Upper lobe of left lung (tissue), 6 donors: ENCODE measurements at regions not wholly inside any gene's neighbourhood (a gene's known extent, or its start where the extent isn't known, plus 50 kb on each side); places are given as distances from the start of the nearest gene placed in this dataset.
A peak's percentile ranks its signal among the peaks of the same experiment; 100 is the strongest.

Experiments used
- ATAC-seq, 2 donors: fragments of 200-7000 bp; cut with Tn5 transposase; one replicate each; pipeline ENCODE4 v1.9.1; 2022; ENCODE audit warnings: mild to moderate bottlenecking in 2 of 2, moderate library complexity in 2 of 2; ENCODE audit not compliant: low FRiP score in 2 of 2
- DNase-seq, 2 donors: peaks; one replicate each; pipeline ENCODE4 v3.0.0-alpha.2; 2019 to 2020
- H3K27ac ChIP-seq, 4 donors: fragments of 200-600 bp; sonication (generic); one replicate each; pipeline ENCODE4 v1.5.1; 2016 to 2019
- H3K27me3 ChIP-seq, 4 donors: fragments of 200-600 bp; sonication (generic); one replicate each; pipeline ENCODE4 v1.5.1; 2017 to 2019
- H3K36me3 ChIP-seq, 4 donors: fragments of 200-600 bp; sonication (generic); one replicate each; pipeline ENCODE4 v1.5.1; 2016 to 2019
- H3K4me1 ChIP-seq, 4 donors: fragments of 200-600 bp; sonication (generic); one replicate each; pipeline ENCODE4 v1.5.1; 2018 to 2019
- H3K4me3 ChIP-seq, 4 donors: fragments of 200-600 bp; sonication (generic); one replicate each; pipeline ENCODE4 v1.5.1; 2017 to 2019; ENCODE audit warnings: mild to moderate bottlenecking in 2 of 4, moderate library complexity in 1 of 4
- H3K9me3 ChIP-seq, 4 donors: fragments of 200-600 bp; sonication (generic); one replicate each; pipeline ENCODE4 v1.5.1; 2018 to 2019
- EP300 ChIP-seq, 4 donors: sonication (generic); formaldehyde crosslinking; IDR thresholded peaks; one replicate each; pipeline ENCODE4 v1.5.1; 2017; ENCODE audit warnings: antibody characterized with exemption in 4 of 4, control low read depth in 2 of 4
- POLR2A ChIP-seq, 4 donors: fragments of 450-650 bp; IDR thresholded peaks; one replicate each; pipeline ENCODE4 v1.5.1; 2016 to 2017; ENCODE audit warnings: antibody characterized with exemption in 4 of 4, mild to moderate bottlenecking in 2 of 4
- POLR2AphosphoS5 ChIP-seq, 2 donors: sonication (generic); formaldehyde crosslinking; IDR thresholded peaks; one replicate each; pipeline ENCODE4 v1.5.1; 2017; ENCODE audit warnings: antibody characterized with exemption in 2 of 2
- WGBS, 2 donors: methylation state at CpG; one replicate each; pipeline ENCODE4 v1.1.5; 2017 to 2018; 5-methylcytosine and 5-hydroxymethylcytosine counted together
- TF ChIP-seq, protein P1 (sequence below), 6 experiments: fragments of 450-650 bp in 4 of 6; fragments of 200-600 bp in 2 of 6; sonication (generic) in 2 of 6; IDR thresholded peaks; one replicate each; pipeline ENCODE4 v1.5.1; 2016 to 2019; ENCODE audit warnings: antibody characterized with exemption in 6 of 6
- donor health status: DM: no; HTN: no; CAD: no; lungs with moderate emphysema.
- donor health status: DM: no; HTN: yes; CAD: no; lungs with severe emphysema.

DNA sequence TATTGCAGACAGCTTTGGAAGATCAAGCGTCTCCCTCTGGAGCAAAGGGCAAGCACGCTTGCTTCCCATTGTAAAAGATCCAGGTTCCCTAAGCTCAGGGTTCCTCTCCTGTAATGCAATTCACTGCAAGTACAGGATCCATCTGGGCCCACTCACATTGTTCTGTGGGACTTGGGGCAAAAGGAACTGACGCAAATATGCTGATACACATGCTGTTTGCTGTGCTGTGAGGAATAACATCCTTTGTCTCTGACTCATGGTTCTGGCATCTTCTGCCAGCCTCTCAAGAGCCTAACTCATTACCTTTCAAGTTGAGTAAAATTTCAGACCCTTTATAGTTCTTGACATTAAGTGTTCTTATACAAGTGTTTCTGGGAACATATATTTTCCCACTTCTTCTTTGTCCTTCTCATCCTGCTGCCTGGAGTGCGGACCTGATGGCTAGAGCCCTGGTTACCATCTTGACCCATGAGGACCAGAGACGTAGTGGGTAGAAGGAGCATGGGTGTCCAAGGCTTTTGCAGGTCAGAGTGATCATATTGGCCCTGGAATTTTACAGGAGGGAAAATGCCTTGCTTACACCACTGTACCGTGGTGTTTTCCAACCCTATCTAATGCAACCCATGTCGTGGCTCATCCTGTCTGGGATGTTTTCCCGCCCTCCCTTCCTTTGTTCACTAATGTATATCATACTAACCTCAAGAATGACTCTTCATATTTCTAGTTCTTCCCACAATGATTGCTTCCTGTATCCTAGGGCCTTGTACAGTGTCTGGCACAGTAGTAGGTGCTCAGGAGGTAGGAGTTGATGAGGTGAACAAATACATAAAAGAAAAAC lies 145.7 kb upstream of the GLI2 start:
- H3K4me1 ChIP-seq, result peaks cover 8 to 14% (median 12%) of the 10 kb centered on the region in 4 donors
- DNase-seq (peak in 1 of 2 donors; percentile 70), ATAC-seq (peak in 1 of 2 donors; percentile 31)
- WGBS, 2 donors, result 65 to 72% methylated on average over 8 of the region's 8 CpGs
- H3K27ac ChIP-seq, result peak overlapping the region in 2 of 4 donors; percentile 4 to 21
- H3K4me3 ChIP-seq, result no peak overlapping the region
- TF ChIP-seq POLR2A (IDR thresholded peaks at IDR 0.05) (no peak), EP300 (IDR thresholded peaks at IDR 0.05) (peak in 1 of 4 donors; percentile 83), POLR2AphosphoS5 (IDR thresholded peaks at IDR 0.05) (peak in 1 of 2 donors; percentile 62)
- TF ChIP-seq, protein P1, sequence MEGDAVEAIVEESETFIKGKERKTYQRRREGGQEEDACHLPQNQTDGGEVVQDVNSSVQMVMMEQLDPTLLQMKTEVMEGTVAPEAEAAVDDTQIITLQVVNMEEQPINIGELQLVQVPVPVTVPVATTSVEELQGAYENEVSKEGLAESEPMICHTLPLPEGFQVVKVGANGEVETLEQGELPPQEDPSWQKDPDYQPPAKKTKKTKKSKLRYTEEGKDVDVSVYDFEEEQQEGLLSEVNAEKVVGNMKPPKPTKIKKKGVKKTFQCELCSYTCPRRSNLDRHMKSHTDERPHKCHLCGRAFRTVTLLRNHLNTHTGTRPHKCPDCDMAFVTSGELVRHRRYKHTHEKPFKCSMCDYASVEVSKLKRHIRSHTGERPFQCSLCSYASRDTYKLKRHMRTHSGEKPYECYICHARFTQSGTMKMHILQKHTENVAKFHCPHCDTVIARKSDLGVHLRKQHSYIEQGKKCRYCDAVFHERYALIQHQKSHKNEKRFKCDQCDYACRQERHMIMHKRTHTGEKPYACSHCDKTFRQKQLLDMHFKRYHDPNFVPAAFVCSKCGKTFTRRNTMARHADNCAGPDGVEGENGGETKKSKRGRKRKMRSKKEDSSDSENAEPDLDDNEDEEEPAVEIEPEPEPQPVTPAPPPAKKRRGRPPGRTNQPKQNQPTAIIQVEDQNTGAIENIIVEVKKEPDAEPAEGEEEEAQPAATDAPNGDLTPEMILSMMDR (IDR thresholded peaks at IDR 0.05), result no peak
- H3K27me3 ChIP-seq, result peaks cover 0 to 17% (median 6%) of the 10 kb centered on the region in 4 donors
- H3K9me3 ChIP-seq, result no peaks in the 10 kb centered on the region
- H3K36me3 ChIP-seq, result no peaks in the 10 kb centered on the region

DNA sequence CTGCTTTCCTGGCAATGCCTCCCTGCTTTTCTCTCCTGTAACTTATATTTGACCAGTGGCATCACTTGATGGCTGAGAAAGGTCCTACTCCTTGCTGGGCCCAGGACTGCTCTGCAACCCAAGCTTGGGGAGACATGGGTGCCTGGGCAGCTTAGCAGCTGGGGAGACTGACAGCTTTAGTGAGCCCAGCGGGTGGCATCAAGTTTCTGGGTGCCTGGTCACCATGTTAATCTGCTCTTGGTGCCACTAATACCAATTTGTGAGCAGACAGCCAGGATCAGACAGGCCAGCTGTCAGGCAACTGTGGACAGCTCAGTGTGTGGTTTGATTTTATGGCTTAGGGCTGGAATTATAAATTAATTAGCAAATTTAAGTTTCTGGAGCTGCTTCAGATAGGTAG lies 144.8 kb upstream of the GLI2 start:
- Histone ChIP-seq H3K36me3 (no peaks in the 10 kb centered on the region), H3K27me3 (peaks cover 0 to 17% (median 6%) of the 10 kb centered on the region in 4 donors), H3K9me3 (no peaks in the 10 kb centered on the region), H3K27ac (no peak overlapping the region), H3K4me1 (peaks cover 13 to 17% (median 16%) of the 10 kb centered on the region in 4 donors), H3K4me3 (no peak overlapping the region)
- TF ChIP-seq POLR2AphosphoS5 (IDR thresholded peaks at IDR 0.05), result no peak
- TF ChIP-seq, protein P1 (IDR thresholded peaks at IDR 0.05), result no peak
- TF ChIP-seq EP300 (IDR thresholded peaks at IDR 0.05), result no peak
- TF ChIP-seq POLR2A (IDR thresholded peaks at IDR 0.05), result no peak
- ATAC-seq, result no peak
- 100% methylated on average over 1 of the region's 1 CpG; no CpG with 5 or more reads in 1 of the 2 donors for WGBS, 2 donors
- DNase-seq, result no peak

DNA sequence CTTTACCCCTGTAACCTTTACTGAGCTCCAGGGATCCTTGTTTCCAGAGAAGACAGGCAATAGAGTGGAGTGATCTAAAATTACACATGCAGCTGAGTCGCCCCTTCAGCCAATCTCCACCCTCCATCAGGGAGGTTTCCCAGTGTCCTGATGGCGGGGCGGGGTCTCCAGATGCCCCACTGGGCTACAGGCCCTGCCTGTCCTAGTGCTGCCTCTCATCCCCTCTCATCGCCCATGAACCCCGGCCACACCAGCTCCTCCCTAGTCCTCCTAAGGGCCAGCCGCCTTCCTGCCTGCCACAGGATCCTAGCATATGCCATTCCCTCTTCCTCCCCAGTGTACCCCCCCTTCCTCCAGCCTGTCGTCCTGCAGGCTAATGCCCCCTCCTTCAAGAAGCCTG lies 144.1 kb upstream of the GLI2 start:
- Histone ChIP-seq H3K4me3 (no peak overlapping the region), H3K27ac (no peak overlapping the region), H3K4me1 (peaks cover 17 to 20% (median 18%) of the 10 kb centered on the region in 4 donors), H3K36me3 (no peaks in the 10 kb centered on the region), H3K9me3 (no peaks in the 10 kb centered on the region), H3K27me3 (peaks cover 0 to 17% (median 6%) of the 10 kb centered on the region in 4 donors)
- DNase-seq, result no peak
- WGBS, 2 donors, result 79 to 85% methylated on average over 7 of the region's 7 CpGs
- TF ChIP-seq POLR2A (IDR thresholded peaks at IDR 0.05) (no peak), POLR2AphosphoS5 (IDR thresholded peaks at IDR 0.05) (no peak), EP300 (IDR thresholded peaks at IDR 0.05) (no peak)
- TF ChIP-seq, protein P1 (IDR thresholded peaks at IDR 0.05), result no peak
- no peak for ATAC-seq

DNA sequence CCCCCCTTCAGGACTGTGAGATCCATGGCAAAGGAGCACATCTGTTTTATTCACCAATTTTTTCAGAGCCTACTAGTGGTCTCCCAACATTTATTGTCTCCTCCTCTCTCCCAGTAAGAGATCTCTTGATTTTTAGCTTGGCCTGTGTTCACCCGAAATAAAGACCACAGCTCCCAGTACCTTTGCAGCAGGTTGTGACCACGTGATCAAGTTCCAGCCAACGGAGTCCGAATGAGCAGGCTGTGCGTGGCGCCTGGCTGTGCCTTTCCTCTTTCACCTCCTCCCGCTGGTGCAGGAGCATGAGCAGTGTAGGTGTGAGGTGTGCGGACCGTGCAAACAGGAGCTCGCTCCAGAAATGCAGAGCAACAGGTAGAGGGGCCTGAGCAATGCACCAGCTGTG lies 143.6 kb upstream of the GLI2 start:
- ATAC-seq, result no peak
- H3K27me3 ChIP-seq, result peaks cover 0 to 12% (median 3%) of the 10 kb centered on the region in 4 donors
- H3K4me1 ChIP-seq, result peaks cover 11 to 15% (median 13%) of the 10 kb centered on the region in 4 donors
- H3K9me3 ChIP-seq, result no peaks in the 10 kb centered on the region
- DNase-seq, result no peak
- H3K36me3 ChIP-seq, result no peaks in the 10 kb centered on the region
- 75 to 78% methylated on average over 8 to 10 of the region's 10 CpGs for WGBS, 2 donors
- TF ChIP-seq POLR2A (IDR thresholded peaks at IDR 0.05) (no peak), EP300 (IDR thresholded peaks at IDR 0.05) (no peak), POLR2AphosphoS5 (IDR thresholded peaks at IDR 0.05) (no peak)
- TF ChIP-seq, protein P1 (IDR thresholded peaks at IDR 0.05), result no peak
- no peak overlapping the region for H3K27ac ChIP-seq
- no peak overlapping the region for H3K4me3 ChIP-seq
